Upper lobe of right lung (tissue), 1 donor: ENCODE measurements at regions not wholly inside any gene's neighbourhood (a gene's known extent, or its start where the extent isn't known, plus 50 kb on each side); places are given as distances from the start of the nearest gene placed in this dataset.

Experiments used
- ATAC-seq: fragments of 200-7000 bp; cut with Tn5 transposase; one replicate; pipeline ENCODE4 v1.9.1; 2020; ENCODE audit warnings: mild to moderate bottlenecking, moderate library complexity
- DNase-seq: peaks from one replicate; pipeline ENCODE4 v3.0.0-alpha.2; 2020
- H3K27ac ChIP-seq: fragments of 200-600 bp; one replicate; pipeline ENCODE4 v1.8.0; 2022
- H3K27me3 ChIP-seq: fragments of 200-600 bp; one replicate; pipeline ENCODE4 v1.8.0; 2022; ENCODE audit warnings: mild to moderate bottlenecking
- H3K36me3 ChIP-seq: fragments of 200-600 bp; one replicate; pipeline ENCODE4 v1.8.0; 2022
- H3K4me1 ChIP-seq: fragments of 200-600 bp; one replicate; pipeline ENCODE4 v1.8.0; 2022
- H3K4me3 ChIP-seq: fragments of 200-600 bp; one replicate; pipeline ENCODE4 v1.8.0; 2022; ENCODE audit warnings: mild to moderate bottlenecking
- H3K9me3 ChIP-seq: fragments of 200-600 bp; one replicate; pipeline ENCODE4 v1.8.0; 2022
- CTCF ChIP-seq: fragments of 200-600 bp; IDR thresholded peaks from one replicate; pipeline ENCODE4 v1.8.0; 2022; ENCODE audit warnings: antibody characterized with exemption
- intact Hi-C: fragments of 100-400 bp; cut with DNase I; formaldehyde crosslinking; loops from one replicate; pipeline ENCODE4 v1.11.0; 2022
- donor health status: DM: no; HTN: yes; CAD: no; lungs with severe emphysema.

- Histone ChIP-seq H3K36me3 (no peaks in the 10 kb centered on the region), H3K9me3 (no peaks in the 10 kb centered on the region), H3K27ac (no peak overlapping the region), H3K4me1 (no peaks in the 10 kb centered on the region), H3K27me3 (no peaks in the 10 kb centered on the region), H3K4me3 (no peak overlapping the region)
- no peak for TF ChIP-seq CTCF
- ATAC-seq: no peak
- no peak for DNase-seq
- intact Hi-C loops: no loop called here
Measured at GRCh38 chr1:208329300-208329699, 85.1 kb upstream of the PLXNA2 start.

DNA sequence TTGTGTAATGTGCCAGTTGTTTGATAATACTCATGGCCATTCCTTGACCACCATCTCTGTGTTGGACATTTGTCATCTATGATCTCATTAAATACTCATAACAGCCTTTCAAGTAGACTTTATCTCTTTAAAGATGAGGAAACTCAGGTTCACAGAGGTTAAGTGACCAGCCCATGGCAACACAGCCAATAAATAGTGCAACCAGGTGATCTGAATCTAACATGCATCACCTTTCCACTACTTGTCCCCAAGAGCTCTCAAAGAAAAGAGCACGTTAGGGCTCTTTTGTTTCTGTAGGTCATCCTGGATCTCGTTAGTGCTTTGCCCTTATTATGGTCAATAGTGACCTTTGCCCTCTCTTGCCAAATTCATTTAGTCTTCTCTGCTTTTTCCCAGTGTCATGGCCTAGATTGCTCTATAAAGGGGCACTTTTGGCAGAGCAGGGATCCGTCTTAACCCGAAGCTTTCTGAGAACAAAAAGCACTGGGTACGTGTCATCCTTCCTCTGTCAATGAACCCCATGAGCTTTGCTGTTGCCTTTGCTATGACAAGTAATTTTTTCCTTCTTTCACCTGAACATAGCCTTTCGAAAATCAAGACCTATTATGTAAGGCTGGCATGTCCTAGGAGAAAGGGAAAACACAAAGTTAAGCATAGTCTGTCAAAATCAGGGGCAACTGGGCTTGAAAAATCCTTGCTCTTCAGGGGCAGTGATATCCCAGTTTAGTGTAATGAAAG lies 88.0 kb upstream of the PLXNA2 start:
- no peaks in the 10 kb centered on the region for H3K9me3 ChIP-seq
- H3K4me1 ChIP-seq: no peaks in the 10 kb centered on the region
- intact Hi-C loops: no loop called here

GRCh38 chr1:208332774-208333126 lies 88.6 kb upstream of the PLXNA2 start:
- Histone ChIP-seq H3K4me3 (no peak overlapping the region), H3K27me3 (no peaks in the 10 kb centered on the region), H3K36me3 (no peaks in the 10 kb centered on the region), H3K4me1 (no peaks in the 10 kb centered on the region), H3K27ac (no peak overlapping the region), H3K9me3 (no peaks in the 10 kb centered on the region)
- TF ChIP-seq CTCF: no peak
- DNase-seq (no peak), ATAC-seq (no peak)
- intact Hi-C loops: no loop called here

More for the DNA sequence above, 88.0 kb upstream of the PLXNA2 start:
- ATAC-seq (no peak), DNase-seq (no peak)
- H3K27ac ChIP-seq: no peak overlapping the region
- TF ChIP-seq CTCF: no peak
- no peak overlapping the region for H3K4me3 ChIP-seq
- no peaks in the 10 kb centered on the region for H3K27me3 ChIP-seq
- H3K36me3 ChIP-seq: no peaks in the 10 kb centered on the region

- intact Hi-C loops: no loop called here
- no peak for TF ChIP-seq CTCF
- ATAC-seq (no peak), DNase-seq (no peak)
- no peaks in the 10 kb centered on the region for H3K27me3 ChIP-seq
- H3K4me1 ChIP-seq: no peaks in the 10 kb centered on the region
- no peaks in the 10 kb centered on the region for H3K9me3 ChIP-seq
- no peaks in the 10 kb centered on the region for H3K36me3 ChIP-seq
- no peak overlapping the region for H3K4me3 ChIP-seq
- H3K27ac ChIP-seq: no peak overlapping the region
Measured at GRCh38 chr1:208333676-208334075, 89.5 kb upstream of the PLXNA2 start.

DNA sequence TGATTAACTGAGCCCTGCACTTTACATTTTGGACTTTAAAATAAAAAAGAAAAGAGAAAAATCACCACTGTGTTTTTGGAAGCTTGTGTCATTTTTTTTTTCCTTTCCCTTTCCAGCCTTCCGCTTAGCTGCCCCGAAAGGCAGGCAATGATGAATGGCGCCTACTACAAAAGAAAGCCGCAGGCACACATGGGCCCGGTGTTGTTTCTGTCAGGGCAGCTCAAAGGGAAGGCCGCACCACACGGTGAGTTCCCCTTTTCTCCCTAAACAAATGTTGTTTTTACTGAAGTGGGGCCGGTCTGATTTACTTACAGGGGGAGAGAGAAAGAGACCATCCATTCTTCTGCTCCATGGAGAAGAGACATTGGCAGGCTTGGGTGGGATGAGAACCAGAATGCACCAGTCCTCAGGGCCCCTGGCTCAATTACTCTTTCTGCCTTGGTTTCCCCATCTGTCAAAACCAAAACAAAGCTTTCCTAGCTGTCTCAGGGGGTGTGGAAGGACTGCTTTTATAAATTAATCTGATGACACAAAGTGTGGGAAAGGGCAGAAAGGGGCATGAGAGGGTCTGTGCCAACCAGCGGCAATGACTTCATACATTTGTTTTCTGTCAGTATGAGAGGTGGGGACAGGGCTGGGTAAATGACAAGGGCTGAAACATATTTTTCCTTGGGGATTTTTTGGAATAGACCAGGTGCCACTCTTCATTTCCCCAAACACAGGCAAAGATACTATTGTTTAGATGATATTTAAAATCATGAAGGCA lies 91.4 kb upstream of the PLXNA2 start:
- intact Hi-C loops: no loop called here
- Histone ChIP-seq H3K36me3 (no peaks in the 10 kb centered on the region), H3K9me3 (no peaks in the 10 kb centered on the region), H3K27me3 (no peaks in the 10 kb centered on the region), H3K27ac (no peak overlapping the region), H3K4me3 (no peak overlapping the region), H3K4me1 (no peaks in the 10 kb centered on the region)
- no peak for ATAC-seq
- DNase-seq: no peak
- no peak for TF ChIP-seq CTCF
